IPS DF 4.7 (cell line): ENCODE measurements at regions not wholly inside any gene's neighbourhood (a gene's known extent, or its start where the extent isn't known, plus 50 kb on each side); places are given as distances from the start of the nearest gene placed in this dataset.
A peak's percentile ranks its signal among the peaks of the same experiment; 100 is the strongest.

Source experiments
- DNase-seq: peaks from one replicate; pipeline ENCODE4 v3.0.0-alpha.2; 2013; ENCODE audit warnings: low spot score; ENCODE audit errors: extremely low read depth

DNA sequence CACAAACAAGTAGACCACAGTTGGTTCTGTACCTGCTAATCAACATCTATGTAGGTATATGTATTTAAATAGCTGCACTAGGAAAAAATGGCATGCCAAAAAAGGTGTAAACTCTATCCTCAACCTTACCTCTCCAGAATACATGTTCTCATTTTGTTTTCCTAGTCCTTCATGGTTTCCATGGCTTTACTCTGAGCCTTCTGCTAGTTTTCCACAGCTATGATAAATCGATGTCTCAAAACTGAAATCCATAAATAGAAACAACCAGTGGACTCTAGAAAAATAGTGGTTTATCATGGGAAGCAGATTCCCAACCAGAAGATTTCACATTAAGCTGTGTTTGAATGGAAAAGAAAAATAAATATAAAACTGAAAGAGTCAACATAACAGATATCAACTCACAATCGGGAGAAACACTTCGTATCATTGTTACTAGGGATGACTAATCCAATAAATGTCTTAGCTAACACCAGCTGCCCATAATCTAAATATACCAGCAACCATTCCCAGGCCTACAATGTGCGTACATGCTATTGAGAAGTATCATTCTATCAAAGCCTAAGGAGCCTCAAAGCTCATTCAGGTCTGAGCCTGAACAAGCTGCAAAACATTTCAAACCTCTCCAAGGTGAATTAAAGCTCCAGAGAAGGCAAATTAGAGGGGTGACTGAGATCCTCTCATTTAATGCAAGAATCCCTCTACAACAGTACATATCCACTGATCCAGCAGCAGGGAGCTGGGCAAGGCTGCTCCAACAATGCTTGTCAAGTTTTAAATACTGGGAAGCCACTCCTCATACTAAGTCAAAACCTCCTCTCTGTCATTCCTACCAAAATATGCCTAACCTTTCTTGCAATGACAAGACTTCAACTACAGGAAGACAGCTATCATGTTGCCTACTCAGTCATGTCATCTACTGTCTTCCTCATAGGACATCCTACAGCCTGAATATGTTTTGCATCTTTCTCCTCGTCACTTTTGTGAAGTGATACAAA, 90.2 kb downstream of the KCTD12 start:
- DNase-seq, result no peak

DNA sequence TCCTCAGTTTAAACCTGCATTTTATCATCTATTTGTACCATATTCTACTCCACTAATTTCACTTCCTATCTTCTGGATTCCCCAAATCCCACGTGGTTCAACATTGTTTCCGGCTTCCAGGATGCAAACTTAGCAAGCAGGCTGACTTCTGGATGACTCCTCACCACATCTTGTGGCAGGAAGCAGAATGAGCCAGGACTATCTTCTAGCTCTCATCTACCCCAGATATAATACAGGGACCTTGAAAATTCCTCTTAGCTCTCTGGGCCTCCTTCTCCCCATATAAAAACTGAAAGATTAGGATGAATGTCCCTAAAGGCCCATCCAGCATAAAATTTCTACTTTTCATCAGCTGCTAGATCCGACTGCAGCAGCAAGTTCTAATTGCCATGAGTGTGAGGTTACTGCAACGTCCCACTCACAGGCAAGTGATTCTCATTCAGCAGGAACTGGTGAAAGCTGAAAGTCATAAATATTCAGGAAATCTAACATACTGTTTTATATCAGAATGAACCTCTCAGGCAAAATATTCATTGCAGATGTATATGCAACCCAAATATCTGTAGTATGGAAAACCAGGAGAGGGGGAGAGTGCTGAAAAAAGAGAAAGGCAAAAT, 93.4 kb downstream of the KCTD12 start:
- no peak for DNase-seq

DNA sequence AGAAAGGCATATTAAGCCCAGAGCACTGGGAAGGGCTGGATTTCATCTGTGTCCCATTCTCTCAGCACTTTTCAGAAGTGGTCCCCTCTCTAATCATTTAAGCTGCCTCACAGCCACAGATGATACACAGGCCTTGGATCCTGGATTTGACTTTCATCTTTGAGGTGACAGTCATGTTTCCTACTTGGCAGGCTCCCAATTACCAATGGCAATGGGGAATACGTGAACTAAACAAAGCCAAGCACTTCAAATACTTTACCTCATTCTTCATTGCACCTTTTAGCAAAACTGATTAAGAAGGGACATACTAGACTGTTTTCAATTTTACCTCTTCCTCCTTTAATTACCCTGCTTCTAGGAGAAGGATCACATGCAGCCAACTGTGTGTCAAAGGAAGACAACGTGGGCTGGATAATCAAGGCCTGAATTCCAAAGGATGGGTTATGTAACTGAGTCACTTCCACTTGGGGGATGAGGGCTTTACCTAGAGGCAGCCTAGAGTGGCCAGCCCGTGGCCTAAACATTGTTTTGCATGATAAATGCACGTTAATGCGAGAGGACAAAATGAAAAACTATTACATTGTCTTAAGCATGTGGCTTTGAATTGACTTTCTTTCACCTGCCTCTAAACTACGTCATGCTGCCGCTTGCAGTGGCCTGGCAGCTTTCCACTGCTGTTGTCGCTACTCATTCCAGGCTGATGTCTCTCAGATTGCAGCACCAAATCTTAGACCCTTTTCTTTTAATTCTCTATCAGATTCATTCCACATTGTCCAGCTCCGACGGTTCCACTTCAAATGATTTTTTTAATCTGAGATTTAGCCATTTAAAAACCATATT, 95.0 kb downstream of the KCTD12 start:
- no peak for DNase-seq

DNA sequence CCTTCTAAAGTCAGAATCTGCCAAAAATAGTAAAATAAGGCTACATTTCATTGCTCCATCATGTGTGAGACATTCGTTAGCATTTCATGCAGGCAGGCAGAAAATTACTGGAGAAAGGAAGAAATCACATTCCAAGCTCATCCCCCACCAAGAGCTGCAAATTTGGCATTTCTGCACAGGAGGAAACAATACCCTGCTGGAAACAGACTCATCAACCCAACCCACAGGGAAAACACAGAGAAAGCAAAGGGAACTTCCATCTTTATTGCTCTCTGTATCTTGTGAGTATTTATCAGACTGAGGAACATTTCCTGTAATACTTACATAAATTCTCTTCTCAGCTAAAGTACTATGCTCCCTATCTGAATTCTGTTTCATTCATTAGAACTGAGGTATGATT, 95.7 kb downstream of the KCTD12 start:
- DNase-seq, result no peak

DNA sequence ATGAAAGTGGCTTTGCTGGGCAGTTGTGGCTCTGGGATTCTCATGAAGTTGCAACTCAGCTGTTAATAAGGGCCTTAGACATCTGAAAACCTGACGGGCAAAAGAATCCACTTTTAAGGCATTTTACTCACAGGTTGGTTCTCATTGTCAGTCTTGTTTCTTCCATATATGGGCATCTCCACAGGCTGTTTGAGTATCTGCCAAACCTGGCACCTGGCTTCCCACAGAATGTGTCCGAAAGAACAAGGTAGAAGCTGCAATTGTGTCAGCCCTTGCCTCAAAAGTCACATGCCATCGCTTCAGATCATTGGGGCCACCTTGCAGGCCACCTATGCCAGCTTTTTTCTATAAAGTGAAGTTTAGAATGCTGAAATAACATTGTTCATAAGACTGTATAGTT, 102.4 kb downstream of the KCTD12 start:
- DNase-seq, result peak; percentile 30

DNA sequence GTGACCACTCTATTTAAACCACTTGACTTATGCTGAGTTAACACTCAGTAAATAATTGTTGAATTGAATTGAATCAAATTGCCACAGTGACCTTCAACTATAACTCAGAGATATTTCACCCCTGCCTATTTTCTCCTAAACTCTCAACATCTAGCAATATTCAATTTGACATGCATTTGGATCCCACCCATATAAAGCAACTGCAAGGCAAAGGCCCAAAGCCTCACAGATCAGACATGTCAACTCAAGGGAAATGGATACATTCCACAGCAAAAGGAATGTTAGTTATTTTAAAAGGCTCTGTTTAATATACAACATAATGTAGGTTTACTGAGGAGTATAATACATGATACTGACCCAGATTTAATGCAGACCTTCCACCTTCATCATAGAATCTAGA, 107.4 kb downstream of the KCTD12 start:
- no peak for DNase-seq

DNA sequence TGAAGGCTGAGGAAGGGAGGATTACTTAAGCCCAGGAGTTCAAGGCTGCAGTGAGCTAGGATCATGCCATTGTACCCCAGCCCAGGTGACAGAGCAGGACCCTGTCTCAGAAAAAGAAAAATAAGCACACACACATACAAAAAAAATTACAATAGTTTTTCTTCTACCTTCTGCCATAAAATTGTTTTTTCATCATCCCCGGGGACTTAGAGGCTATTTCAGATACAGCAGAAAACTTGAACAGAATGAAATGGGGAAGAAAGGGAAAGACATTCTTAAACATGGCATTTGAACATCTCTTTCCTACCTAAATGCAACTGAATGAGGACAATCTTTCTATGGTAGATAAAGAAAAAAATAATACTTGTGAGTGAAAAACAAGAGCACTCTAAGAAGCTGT, 109.1 kb downstream of the KCTD12 start:
- no peak for DNase-seq

DNA sequence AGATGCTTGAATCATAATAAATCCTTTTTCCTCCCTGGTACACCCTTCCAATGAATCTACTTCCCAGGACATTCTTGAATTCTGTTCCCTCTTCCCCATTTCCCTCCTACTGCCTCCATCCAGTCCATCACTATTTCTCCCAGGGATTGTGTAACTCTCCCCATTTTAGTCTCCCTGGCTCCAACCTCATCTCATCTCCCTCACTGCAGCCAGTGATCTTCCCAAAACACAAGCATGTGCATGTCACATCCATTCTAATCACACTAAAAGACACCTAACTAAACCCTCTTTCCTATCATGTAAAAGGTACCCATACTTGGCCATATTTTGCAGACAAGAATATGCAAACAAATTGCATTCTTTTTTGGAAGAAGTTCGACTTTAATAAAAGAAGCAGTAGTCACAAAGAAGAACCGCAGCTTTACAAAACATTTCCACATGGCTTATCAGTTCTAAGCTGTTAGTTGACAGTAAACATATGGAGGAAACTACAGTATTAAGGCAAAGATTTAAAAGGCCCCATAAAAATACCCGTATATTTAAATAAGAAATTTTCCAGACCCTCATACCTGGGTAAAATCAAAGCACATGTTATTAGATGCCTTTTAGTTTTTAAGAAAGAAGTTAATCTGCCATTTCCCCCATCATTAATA, 111.0 kb downstream of the KCTD12 start:
- DNase-seq, result no peak

DNA sequence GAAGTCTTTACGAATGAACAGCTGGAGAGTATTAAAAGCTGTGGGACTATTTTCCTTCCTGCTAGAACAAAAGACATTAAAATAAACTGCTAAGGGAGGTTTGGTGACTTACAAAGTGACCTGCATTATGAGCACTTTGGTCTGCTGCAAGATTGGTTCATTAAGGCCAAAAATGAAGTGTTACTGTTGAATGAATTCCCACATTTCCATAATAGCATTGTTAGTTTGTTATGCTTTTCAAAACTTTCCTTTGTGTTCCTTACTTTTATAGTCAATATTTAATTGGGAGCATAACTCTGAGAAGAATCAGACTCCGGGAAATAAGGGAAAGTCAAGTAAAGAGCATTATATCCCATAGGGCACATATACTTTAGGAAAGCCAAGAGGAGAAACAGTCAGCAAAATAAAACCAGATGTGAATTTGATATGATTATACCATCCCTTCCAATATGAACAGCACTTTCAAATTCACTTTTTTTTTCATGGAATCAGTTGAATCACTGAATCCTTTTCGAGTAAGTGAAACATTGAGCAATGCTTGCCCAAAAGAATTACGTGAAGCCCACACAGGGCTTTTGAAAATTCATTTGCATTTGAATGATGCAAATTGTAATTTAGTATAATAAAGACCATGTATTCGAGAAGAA, 112.6 kb downstream of the KCTD12 start:
- no peak for DNase-seq

DNA sequence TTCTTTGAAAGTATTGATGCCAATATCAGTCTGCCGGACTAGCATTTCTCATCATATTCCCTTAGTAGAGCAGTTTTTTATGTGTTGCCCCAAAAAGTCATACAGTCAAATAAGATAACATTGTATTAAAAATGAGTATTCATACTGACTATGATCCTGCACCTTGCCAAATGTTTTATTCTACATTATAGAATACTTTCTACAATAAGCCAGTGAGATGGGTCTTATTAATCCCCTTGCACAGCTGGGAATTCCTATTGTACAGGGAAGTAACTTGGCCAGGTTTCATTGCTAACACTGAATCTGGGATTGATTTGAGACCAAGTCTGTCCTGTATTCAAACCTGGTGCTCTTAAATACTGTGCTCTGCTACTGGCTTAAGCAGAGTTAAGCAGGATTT, 114.0 kb downstream of the KCTD12 start:
- DNase-seq, result no peak

DNA sequence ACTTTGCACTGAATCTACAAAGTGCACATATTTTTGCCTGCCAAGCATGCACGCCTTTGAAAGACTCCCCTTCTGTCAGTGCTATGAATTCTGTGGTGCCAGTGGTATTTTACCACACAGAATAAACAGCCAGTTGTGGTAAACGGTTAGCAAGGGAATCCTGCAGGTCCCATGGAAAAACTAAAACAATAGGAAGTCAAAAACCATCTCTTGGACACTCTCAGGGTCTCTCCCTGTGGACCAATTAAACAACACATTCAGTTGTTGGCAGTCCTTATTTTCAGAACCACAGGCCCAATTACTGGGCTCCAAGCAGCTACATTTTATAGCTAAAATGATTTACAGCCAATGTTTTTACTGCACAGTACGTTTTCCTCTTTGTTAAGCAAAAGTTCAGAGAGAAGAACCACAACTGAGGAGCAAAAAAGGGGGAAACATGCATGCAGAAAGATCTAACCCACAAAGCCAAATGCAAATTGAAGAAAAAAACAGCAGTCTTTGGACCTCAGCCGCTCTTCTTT, 116.9 kb downstream of the KCTD12 start:
- no peak for DNase-seq

DNA sequence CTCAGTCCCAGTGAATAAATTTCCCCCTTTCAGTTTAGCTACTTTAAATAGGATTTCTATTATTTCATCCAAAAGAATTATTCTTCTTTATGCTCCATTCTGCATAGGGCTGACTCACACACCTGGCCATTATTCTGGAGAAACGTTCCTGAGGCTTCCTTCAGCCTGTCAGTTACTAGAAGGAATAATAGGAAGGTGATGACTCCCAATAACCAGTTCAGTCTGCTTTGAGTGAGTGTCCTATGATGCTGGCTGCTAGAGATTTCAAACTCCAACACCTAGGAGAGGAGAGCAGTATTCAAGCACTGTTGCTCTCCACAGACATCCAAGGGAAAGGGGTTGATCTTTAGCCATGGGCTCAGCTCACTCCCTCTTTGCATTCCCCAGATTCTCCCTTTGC, 117.8 kb downstream of the KCTD12 start:
- no peak for DNase-seq

DNA sequence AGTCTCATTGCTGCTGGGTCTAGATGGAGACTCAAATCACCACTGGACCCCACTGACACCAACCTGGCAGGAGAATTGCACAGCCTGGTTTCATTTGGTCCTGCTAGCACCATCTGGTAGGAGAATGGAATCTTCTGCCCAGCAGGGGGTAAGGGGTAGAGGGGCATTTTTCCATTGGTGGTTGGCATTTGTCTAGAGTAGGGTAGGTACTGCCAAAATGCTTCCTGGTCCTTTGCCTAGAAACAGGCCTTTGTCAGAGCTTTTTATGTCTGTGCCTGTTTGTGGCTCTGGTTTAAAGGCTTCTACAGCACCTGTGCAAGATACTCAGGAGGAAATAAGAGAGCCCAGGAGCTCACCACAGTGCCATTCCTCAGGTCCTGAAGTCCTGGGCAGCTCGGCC, 121.3 kb downstream of the KCTD12 start:
- DNase-seq, result no peak

DNA sequence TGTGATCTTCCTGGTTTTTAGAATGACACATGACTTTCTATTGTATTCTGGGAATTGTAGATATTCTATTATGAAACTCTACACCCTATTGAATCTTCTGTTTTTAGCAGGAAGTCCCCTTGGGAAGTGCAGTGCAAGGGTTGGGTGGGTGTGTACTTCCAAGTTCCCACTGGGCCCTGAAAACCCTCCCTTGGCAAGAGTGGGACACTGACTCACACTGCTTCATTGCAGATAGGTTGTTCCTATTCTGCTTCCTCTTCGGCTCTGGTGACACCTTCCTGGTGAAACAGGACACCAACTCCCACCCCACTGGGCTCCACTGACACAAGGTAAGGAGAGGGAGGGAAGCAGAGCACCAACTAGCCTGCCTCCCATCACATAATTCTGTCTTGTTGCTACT, 121.8 kb downstream of the KCTD12 start:
- no peak for DNase-seq

DNA sequence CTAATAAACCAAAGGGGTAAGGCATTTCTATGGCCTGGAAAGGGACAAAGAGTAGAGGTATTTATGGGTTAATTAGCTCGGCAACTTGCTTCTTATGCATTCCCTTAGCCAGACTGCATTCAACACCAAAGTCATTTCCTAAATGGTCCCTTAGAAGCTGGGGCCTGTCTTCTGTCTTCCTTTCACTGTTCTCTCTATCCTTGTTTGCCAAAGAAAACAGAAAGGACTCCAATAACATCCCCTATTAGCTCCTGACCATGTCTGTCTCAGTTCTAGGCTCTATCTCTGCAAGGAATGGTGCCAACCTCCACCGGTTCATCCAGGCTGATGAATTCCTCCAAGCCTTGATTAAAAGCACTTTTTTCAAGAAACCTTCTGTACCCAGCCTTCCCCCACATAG, 123.5 kb downstream of the KCTD12 start:
- DNase-seq, result no peak

DNA sequence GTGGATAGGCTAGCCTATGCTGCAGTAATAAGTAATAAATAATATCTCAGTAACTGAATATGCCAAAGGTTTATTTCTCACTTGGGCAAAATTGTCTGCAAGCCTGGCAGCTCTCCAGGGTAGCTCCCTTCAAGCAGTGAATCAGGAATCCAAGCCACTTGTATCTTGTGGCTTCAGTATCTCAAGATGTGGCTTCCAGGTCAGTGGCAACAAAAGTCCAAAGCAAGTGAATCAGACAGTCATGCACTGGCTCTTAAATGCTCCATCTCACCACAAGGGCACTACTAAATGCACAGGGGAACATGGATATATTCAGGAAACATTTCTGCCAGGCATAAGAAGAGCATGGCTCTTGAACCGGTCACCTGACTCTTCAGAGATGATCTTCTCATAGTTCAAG, 126.3 kb downstream of the KCTD12 start:
- no peak for DNase-seq

DNA sequence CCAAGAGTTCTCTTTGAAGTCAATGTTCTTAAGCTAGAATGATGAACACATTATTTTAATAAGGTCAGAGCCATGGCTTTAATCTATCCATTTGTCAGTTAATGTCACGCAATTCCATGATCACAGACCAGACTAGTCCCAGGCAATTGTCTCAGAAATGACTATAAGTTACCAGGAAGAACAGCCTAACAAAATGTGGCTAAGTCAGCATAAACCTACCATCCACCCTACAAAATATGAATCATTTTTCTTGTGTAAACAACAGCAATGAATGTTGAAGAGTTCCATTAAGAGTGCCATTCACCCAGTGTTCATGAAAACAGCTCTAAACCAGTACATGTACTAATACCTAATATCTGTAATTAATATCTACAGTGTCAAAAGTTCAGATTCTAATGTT, 127.5 kb downstream of the KCTD12 start:
- DNase-seq, result no peak

DNA sequence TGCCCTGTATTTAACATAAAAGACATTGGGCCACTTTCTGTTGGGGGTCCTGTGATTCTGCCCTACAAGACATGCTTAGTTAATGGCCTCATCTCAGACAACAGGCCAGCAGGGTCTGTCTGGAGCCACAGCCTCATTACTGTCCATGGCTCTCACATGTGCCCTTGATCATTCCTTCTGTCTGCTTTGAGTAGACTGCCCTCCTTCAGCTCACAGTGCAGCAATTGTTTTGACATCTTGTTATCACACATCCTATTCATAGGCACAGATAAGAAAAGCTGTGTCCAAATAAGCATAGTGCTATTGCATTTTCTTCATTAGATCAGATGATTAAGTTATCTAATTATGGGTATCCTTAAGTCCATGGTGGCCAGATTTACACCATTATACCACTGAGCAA, 127.9 kb downstream of the KCTD12 start:
- DNase-seq, result no peak

DNA sequence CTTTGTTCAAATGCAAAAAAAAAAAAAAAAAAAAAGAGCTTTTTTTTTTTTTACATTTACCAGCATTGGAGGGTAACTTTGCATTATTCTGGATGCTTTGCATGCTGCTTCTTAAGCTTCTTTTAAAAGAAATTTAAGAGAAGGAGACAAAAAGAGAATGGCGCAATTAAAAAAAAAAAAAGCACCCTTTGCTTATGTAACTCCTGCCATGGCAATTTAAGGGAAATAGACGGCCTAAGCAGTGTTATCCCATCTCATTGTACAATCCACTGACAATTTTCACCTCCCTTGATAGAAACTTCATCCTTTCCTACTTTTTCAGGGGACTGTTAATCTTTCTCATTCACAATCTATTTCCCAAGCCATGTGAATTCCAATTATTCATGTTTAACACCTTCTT, 129.8 kb downstream of the KCTD12 start:
- no peak for DNase-seq

DNA sequence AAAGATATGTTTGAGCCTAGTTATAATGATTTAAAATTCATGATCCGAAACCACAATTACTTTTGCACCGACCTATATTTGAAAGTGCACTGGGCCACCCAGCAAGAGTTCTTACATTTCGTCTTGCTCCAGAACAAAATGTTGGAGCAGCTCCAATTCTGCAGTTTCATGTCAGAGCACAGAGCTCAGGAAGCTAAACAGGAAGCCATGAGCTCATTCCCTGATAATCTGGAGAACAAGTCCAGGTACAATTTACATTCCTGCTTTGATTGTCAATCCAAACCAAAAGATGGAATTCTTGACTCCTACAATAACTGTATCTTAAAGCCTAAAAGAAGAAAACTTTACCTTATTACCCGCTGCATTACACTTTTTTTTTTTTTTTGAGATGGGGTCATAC, 131.8 kb downstream of the KCTD12 start:
- no peak for DNase-seq

DNA sequence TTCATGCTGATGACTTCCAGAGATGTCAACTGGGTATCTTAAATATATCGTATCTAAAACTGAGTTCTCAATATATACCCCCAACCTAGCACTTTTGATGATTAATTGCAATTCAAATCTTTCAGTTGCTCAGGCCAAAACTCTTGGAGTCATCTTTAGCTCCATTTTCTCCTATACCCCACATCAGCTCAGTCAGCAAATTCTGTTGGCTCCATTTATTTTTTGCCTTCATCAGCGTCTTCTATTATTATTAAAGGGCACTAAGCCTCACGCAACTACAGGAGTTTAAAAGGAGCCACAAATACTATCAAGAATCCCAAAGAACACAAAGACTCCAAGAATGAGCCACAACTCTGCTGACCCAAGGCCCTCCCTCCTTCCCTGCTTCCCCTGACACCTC, 134.9 kb downstream of the KCTD12 start:
- DNase-seq, result no peak
